Vagina (tissue), 2 donors: ENCODE measurements at regions not wholly inside any gene's neighbourhood (a gene's known extent, or its start where the extent isn't known, plus 50 kb on each side); places are given as distances from the start of the nearest gene placed in this dataset.

Experiments used
- DNase-seq, 2 donors: peaks; one replicate each; pipeline ENCODE4 v3.0.0-alpha.2; 2017; ENCODE audit errors: extremely low spot score in 2 of 2
- H3K27ac ChIP-seq: fragments of 200-600 bp; sonication (generic); one replicate; pipeline ENCODE4 v1.5.1; 2019
- H3K27me3 ChIP-seq: fragments of 200-600 bp; sonication (generic); one replicate; pipeline ENCODE4 v1.5.1; 2019
- H3K36me3 ChIP-seq, 2 donors: fragments of 200-600 bp; sonication (generic); one replicate each; pipeline ENCODE4 v1.5.1; 2017 to 2019
- H3K4me1 ChIP-seq: fragments of 200-600 bp; sonication (generic); one replicate; pipeline ENCODE4 v1.5.1; 2019
- H3K4me3 ChIP-seq, 2 donors: fragments of 200-600 bp; sonication (generic); 1 replicate in 1 of 2; 2 replicates in 1 of 2; pipeline ENCODE4 v1.5.1; 2016 to 2019
- H3K9me3 ChIP-seq: fragments of 200-600 bp; sonication (generic); one replicate; pipeline ENCODE4 v1.5.1; 2019
- CTCF ChIP-seq, 3 experiments: fragments of 450-650 bp in 2 of 3; fragments of 200-600 bp in 1 of 3; sonication (generic) in 1 of 3; IDR thresholded peaks; one replicate each; pipeline ENCODE4 v1.5.1; 2017 to 2019; ENCODE audit warnings: antibody characterized with exemption in 3 of 3, mild to moderate bottlenecking in 2 of 3, moderate library complexity in 2 of 3
- POLR2A ChIP-seq, 2 donors: fragments of 450-650 bp; IDR thresholded peaks; one replicate each; pipeline ENCODE4 v1.6.1; 2017; ENCODE audit warnings: antibody characterized with exemption in 2 of 2, mild to moderate bottlenecking in 2 of 2, moderate library complexity in 2 of 2
- POLR2AphosphoS5 ChIP-seq, 2 donors: sonication (generic); formaldehyde crosslinking; IDR thresholded peaks; one replicate each; pipeline ENCODE4 v1.9.0; 2017; ENCODE audit warnings: antibody characterized with exemption in 2 of 2, mild to moderate bottlenecking in 2 of 2, low read depth in 1 of 2; ENCODE audit not compliant: insufficient read depth in 1 of 2
- intact Hi-C: fragments of 100-400 bp; cut with DNase I; formaldehyde crosslinking; loops from one replicate; pipeline ENCODE4 v1.15.1; 2023

- Histone ChIP-seq H3K4me1 (peaks cover 11% of the 10 kb centered on the region), H3K27me3 (no peaks in the 10 kb centered on the region), H3K9me3 (no peaks in the 10 kb centered on the region), H3K36me3 (no peaks in the 10 kb centered on the region), H3K27ac (no peak overlapping the region), H3K4me3 (no peak overlapping the region)
- TF ChIP-seq POLR2A (IDR thresholded peaks at IDR 0.05) = no peak
- TF ChIP-seq CTCF (IDR thresholded peaks at IDR 0.05) = no peak
- no peak for TF ChIP-seq POLR2AphosphoS5 (IDR thresholded peaks at IDR 0.05; ENCODE audit: insufficient read depth in 1 of 2, low read depth in 1 of 2)
- DNase-seq = no peak
- intact Hi-C loops = no loop called here
These were observed 51.5 kb upstream of the ARID1B start for GRCh38 chr6:156725712-156726111.

- Histone ChIP-seq H3K27me3 (no peaks in the 10 kb centered on the region), H3K27ac (peak overlapping the region; percentile 98), H3K9me3 (no peaks in the 10 kb centered on the region), H3K36me3 (no peaks in the 10 kb centered on the region), H3K4me3 (no peak overlapping the region), H3K4me1 (peaks cover 31% of the 10 kb centered on the region)
- intact Hi-C loops = no loop called here
- TF ChIP-seq POLR2AphosphoS5 (IDR thresholded peaks at IDR 0.05; ENCODE audit: insufficient read depth in 1 of 2, low read depth in 1 of 2) (no peak), CTCF (IDR thresholded peaks at IDR 0.05) (no peak), POLR2A (IDR thresholded peaks at IDR 0.05) (no peak)
- DNase-seq = peak in 1 of 2 donors; percentile 89
These were observed 56.2 kb upstream of the ARID1B start for GRCh38 chr6:156720691-156721685.

- intact Hi-C loops = loop anchor here (2.0 kb wide), 1 partner anchor 57 kb away; the partner anchor contains the start of gene ARID1B
These were observed 57.2 kb upstream of the ARID1B start for GRCh38 chr6:156719720-156720563.

GRCh38 chr6:156719395-156719719 is 57.8 kb upstream of the ARID1B start:
- Histone ChIP-seq H3K4me1 (peaks cover 31% of the 10 kb centered on the region), H3K4me3 (peak overlapping the region; percentile 31 to 39), H3K27me3 (no peaks in the 10 kb centered on the region), H3K9me3 (no peaks in the 10 kb centered on the region), H3K27ac (peak overlapping the region; percentile 98), H3K36me3 (no peaks in the 10 kb centered on the region)
- TF ChIP-seq POLR2AphosphoS5 (IDR thresholded peaks at IDR 0.05; ENCODE audit: insufficient read depth in 1 of 2, low read depth in 1 of 2) = no peak
- TF ChIP-seq CTCF (IDR thresholded peaks at IDR 0.05) = no peak
- TF ChIP-seq POLR2A (IDR thresholded peaks at IDR 0.05) = no peak
- intact Hi-C loops = loop anchor here (2.0 kb wide), 1 partner anchor 57 kb away; the partner anchor contains the start of gene ARID1B
- DNase-seq = no peak

More at GRCh38 chr6:156719720-156720563, 57.2 kb upstream of the ARID1B start:
- H3K27ac ChIP-seq = peak overlapping the region; percentile 98
- H3K27me3 ChIP-seq = no peaks in the 10 kb centered on the region
- DNase-seq = peak in 1 of 2 donors; percentile 94
- H3K4me3 ChIP-seq = peak overlapping the region; percentile 31 to 39
- H3K9me3 ChIP-seq = no peaks in the 10 kb centered on the region
- peaks cover 31% of the 10 kb centered on the region for H3K4me1 ChIP-seq
- no peaks in the 10 kb centered on the region for H3K36me3 ChIP-seq
- no peak for TF ChIP-seq CTCF (IDR thresholded peaks at IDR 0.05)
- peak; percentile 73 to 74 for TF ChIP-seq POLR2AphosphoS5 (IDR thresholded peaks at IDR 0.05; ENCODE audit: insufficient read depth in 1 of 2, low read depth in 1 of 2)
- TF ChIP-seq POLR2A (IDR thresholded peaks at IDR 0.05) = peak in 1 of 2 donors; percentile 7
